Prostate gland (tissue), 2 donors: ENCODE measurements at regions not wholly inside any gene's neighbourhood (a gene's known extent, or its start where the extent isn't known, plus 50 kb on each side); places are given as distances from the start of the nearest gene placed in this dataset.

Experiments used
- DNase-seq: peaks from one replicate; pipeline ENCODE4 v3.0.0-alpha.2; 2019; ENCODE audit warnings: low spot score
- H3K27ac ChIP-seq, 2 donors: fragments of 200-600 bp; sonication (generic); 2 replicates each; pipeline ENCODE4 v1.5.1; 2017 to 2019
- H3K27me3 ChIP-seq: fragments of 200-600 bp; sonication (generic); replicated peaks from 2 replicates; pipeline ENCODE4 v1.5.1; 2019; ENCODE audit not compliant: insufficient read depth
- H3K36me3 ChIP-seq, 2 donors: fragments of 200-600 bp; sonication (generic); 1 replicate in 1 of 2; 2 replicates in 1 of 2; pipeline versions ENCODE4 v1.5.1 to v1.8.1; 2017 to 2019
- H3K4me1 ChIP-seq: fragments of 200-600 bp; sonication (generic); replicated peaks from 2 replicates; pipeline ENCODE4 v1.5.1; 2019
- H3K4me3 ChIP-seq, 2 donors: fragments of 200-600 bp; sonication (generic); 2 replicates each; pipeline ENCODE4 v1.5.1; 2017 to 2019
- H3K9me3 ChIP-seq: fragments of 200-600 bp; sonication (generic); 2 replicates; pipeline ENCODE4 v1.5.1; 2017
- CTCF ChIP-seq, 4 experiments: fragments of 200-600 bp in 2 of 4; fragments of 450-650 bp in 2 of 4; sonication (generic) in 2 of 4; IDR thresholded peaks; 1 replicate in 3 of 4; 2 replicates in 1 of 4; pipeline ENCODE4 v1.5.1; 2016 to 2019; ENCODE audit warnings: antibody characterized with exemption in 4 of 4, mild to moderate bottlenecking in 2 of 4, moderate library complexity in 2 of 4
- POLR2A ChIP-seq: fragments of 450-650 bp; IDR thresholded peaks from one replicate; pipeline ENCODE4 v1.6.1; 2016; ENCODE audit warnings: antibody characterized with exemption, mild to moderate bottlenecking
- POLR2AphosphoS5 ChIP-seq: sonication (generic); formaldehyde crosslinking; IDR thresholded peaks from one replicate; pipeline ENCODE4 v1.6.1; 2017; ENCODE audit warnings: antibody characterized with exemption
- WGBS: methylation state at CpG from one replicate; pipeline ENCODE4 v1.1.5; 2018; 5-methylcytosine and 5-hydroxymethylcytosine counted together
- intact Hi-C: fragments of 100-400 bp; cut with DNase I; formaldehyde crosslinking; loops from one replicate; pipeline ENCODE4 v1.14.2; 2022

- 96% methylated on average over 2 of the region's 2 CpGs for WGBS
- Histone ChIP-seq H3K4me3 (no peak overlapping the region), H3K9me3 (no peaks in the 10 kb centered on the region), H3K27me3 (no peaks in the 10 kb centered on the region), H3K4me1 (no peaks in the 10 kb centered on the region), H3K27ac (no peak overlapping the region), H3K36me3 (no peaks in the 10 kb centered on the region)
- no peak for TF ChIP-seq CTCF (IDR thresholded peaks at IDR 0.05)
- no peak for TF ChIP-seq POLR2AphosphoS5
- TF ChIP-seq POLR2A = no peak
- no peak for DNase-seq
- intact Hi-C loops = no loop called here
Measured at GRCh38 chr4:174016251-174016650, 267.2 kb downstream of the FBXO8 start.

DNA sequence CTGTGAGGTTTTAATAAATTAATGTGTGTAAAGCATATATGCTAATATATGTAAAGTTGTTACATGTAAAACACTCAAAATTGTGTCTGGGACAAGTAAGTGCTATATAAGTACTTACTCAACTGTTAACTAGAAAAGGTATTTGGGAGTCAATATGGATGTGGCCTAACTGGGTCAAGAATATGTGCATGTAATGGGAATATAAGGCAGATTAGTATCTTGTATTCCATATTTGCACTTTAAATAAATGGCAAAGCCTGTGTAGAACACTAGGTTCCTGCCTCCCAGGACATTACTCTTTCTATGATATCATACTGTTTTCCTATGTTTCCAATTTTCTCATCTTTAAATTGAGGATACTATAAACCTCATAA, 270.6 kb downstream of the FBXO8 start:
- H3K4me1 ChIP-seq = no peaks in the 10 kb centered on the region
- H3K27ac ChIP-seq = no peak overlapping the region
- H3K36me3 ChIP-seq = no peaks in the 10 kb centered on the region
- TF ChIP-seq POLR2A = no peak
- TF ChIP-seq POLR2AphosphoS5 = no peak
- no peak for TF ChIP-seq CTCF (IDR thresholded peaks at IDR 0.05)
- H3K9me3 ChIP-seq = no peaks in the 10 kb centered on the region
- intact Hi-C loops = no loop called here
- H3K27me3 ChIP-seq = no peaks in the 10 kb centered on the region
- no peak overlapping the region for H3K4me3 ChIP-seq
- DNase-seq = no peak

- Histone ChIP-seq H3K36me3 (no peaks in the 10 kb centered on the region), H3K27me3 (no peaks in the 10 kb centered on the region), H3K4me3 (no peak overlapping the region), H3K27ac (no peak overlapping the region), H3K9me3 (no peaks in the 10 kb centered on the region), H3K4me1 (no peaks in the 10 kb centered on the region)
- intact Hi-C loops = no loop called here
- no peak for TF ChIP-seq CTCF (IDR thresholded peaks at IDR 0.05)
- TF ChIP-seq POLR2AphosphoS5 = no peak
- TF ChIP-seq POLR2A = no peak
- WGBS = 60% methylated on average over 4 of the region's 4 CpGs
- no peak for DNase-seq
Measured at GRCh38 chr4:174012135-174012885, 271.2 kb downstream of the FBXO8 start.

- Histone ChIP-seq H3K36me3 (no peaks in the 10 kb centered on the region), H3K4me1 (no peaks in the 10 kb centered on the region), H3K27me3 (no peaks in the 10 kb centered on the region), H3K4me3 (no peak overlapping the region), H3K27ac (no peak overlapping the region), H3K9me3 (no peaks in the 10 kb centered on the region)
- no peak for DNase-seq
- WGBS = 80% methylated on average over 3 of the region's 3 CpGs
- intact Hi-C loops = no loop called here
- TF ChIP-seq POLR2A (no peak), CTCF (IDR thresholded peaks at IDR 0.05) (no peak), POLR2AphosphoS5 (no peak)
Measured at GRCh38 chr4:174010547-174010946, 272.9 kb downstream of the FBXO8 start.

DNA sequence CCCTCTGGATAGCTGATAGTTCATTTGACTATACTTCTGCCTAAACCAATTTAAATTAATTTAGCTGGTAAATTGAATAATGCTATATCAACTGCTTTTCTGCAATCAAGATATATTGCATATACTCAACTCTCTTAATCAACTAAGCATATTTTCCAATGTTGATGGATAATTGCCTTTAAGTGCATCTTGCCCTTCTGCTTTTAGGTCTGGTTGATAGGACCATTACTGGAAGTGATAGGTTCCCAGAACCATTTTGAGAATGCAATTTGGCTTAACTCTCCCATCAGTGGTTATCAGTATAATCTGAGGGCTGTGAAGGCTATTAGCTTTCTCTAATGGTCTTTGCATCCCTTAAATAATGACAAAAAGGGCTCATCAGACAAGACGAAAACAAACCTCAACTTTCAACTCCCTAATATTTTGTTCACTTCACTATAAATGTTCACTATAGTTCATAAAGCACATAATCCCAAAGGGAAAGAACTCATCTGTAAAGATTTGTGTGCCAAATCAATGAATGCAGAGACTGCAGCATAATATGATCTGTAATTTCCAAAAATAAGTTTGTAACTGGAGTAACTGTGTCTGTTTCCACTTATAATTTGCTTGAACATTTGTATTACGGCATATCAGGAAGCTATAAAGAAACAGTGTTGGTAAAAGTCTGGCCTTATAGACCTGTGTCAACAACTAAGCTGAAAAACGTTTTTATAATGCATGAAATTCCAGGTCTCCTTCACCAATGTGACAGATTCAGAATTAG, 273.6 kb downstream of the FBXO8 start:
- Histone ChIP-seq H3K9me3 (no peaks in the 10 kb centered on the region), H3K27ac (no peak overlapping the region), H3K36me3 (no peaks in the 10 kb centered on the region), H3K4me1 (no peaks in the 10 kb centered on the region), H3K4me3 (no peak overlapping the region), H3K27me3 (no peaks in the 10 kb centered on the region)
- intact Hi-C loops = no loop called here
- TF ChIP-seq CTCF (IDR thresholded peaks at IDR 0.05) (no peak), POLR2AphosphoS5 (no peak), POLR2A (no peak)
- no peak for DNase-seq
- 33% methylated on average over 3 of the region's 3 CpGs for WGBS
